Renal pelvis (tissue), 1 donor: ENCODE measurements at regions not wholly inside any gene's neighbourhood (a gene's known extent, or its start where the extent isn't known, plus 50 kb on each side); places are given as distances from the start of the nearest gene placed in this dataset.

Experiments
- DNase-seq: peaks from one replicate; pipeline ENCODE4 v3.0.0-alpha.2; 2013

GRCh38 chr6:27052731-27053082, 194.8 kb upstream of the PRSS16 start:
- DNase-seq: no peak

GRCh38 chr6:27053738-27054137, 193.8 kb upstream of the PRSS16 start:
- no peak for DNase-seq

- DNase-seq: no peak
Observed at GRCh38 chr6:27056615-27057014, 190.9 kb upstream of the PRSS16 start.

GRCh38 chr6:27059621-27060425, 187.7 kb upstream of the PRSS16 start:
- no peak for DNase-seq

GRCh38 chr6:27061235-27061993, 186.1 kb upstream of the PRSS16 start:
- DNase-seq: no peak

GRCh38 chr6:27062755-27063154, 184.7 kb upstream of the PRSS16 start:
- DNase-seq: no peak

- DNase-seq: no peak
Observed at GRCh38 chr6:27065183-27065582, 182.3 kb upstream of the PRSS16 start.

GRCh38 chr6:27066381-27066780, 181.1 kb upstream of the PRSS16 start:
- DNase-seq: no peak

- no peak for DNase-seq
Observed at GRCh38 chr6:27066802-27067201, 180.7 kb upstream of the PRSS16 start.

- no peak for DNase-seq
Observed at GRCh38 chr6:27073441-27073840, 174.1 kb upstream of the PRSS16 start.

- DNase-seq: no peak
Observed at GRCh38 chr6:27076116-27076515, 171.4 kb upstream of the PRSS16 start.

GRCh38 chr6:27078734-27079357, 168.7 kb upstream of the PRSS16 start:
- DNase-seq: peak; percentile 66

GRCh38 chr6:27081188-27081587, 166.3 kb upstream of the PRSS16 start:
- DNase-seq: no peak

GRCh38 chr6:27081931-27082330, 165.6 kb upstream of the PRSS16 start:
- no peak for DNase-seq

- no peak for DNase-seq
Observed at GRCh38 chr6:27088068-27088467, 159.4 kb upstream of the PRSS16 start.

- DNase-seq: no peak
Observed at GRCh38 chr6:27091661-27092315, 155.7 kb upstream of the PRSS16 start.

GRCh38 chr6:27092316-27092692, 155.2 kb upstream of the PRSS16 start:
- DNase-seq: no peak

GRCh38 chr6:27095914-27096313, 151.6 kb upstream of the PRSS16 start:
- DNase-seq: no peak

GRCh38 chr6:27096834-27097511, 150.5 kb upstream of the PRSS16 start:
- no peak for DNase-seq

- DNase-seq: no peak
Observed at GRCh38 chr6:27098956-27099355, 148.5 kb upstream of the PRSS16 start.

GRCh38 chr6:27100921-27101320, 146.6 kb upstream of the PRSS16 start:
- DNase-seq: no peak

GRCh38 chr6:27101824-27102223, 145.7 kb upstream of the PRSS16 start:
- DNase-seq: no peak
